ENCODE measurements at regions not wholly inside any gene's neighbourhood (a gene's known extent, or its start where the extent isn't known, plus 50 kb on each side); places are given as distances from the start of the nearest gene placed in this dataset.

DNA sequence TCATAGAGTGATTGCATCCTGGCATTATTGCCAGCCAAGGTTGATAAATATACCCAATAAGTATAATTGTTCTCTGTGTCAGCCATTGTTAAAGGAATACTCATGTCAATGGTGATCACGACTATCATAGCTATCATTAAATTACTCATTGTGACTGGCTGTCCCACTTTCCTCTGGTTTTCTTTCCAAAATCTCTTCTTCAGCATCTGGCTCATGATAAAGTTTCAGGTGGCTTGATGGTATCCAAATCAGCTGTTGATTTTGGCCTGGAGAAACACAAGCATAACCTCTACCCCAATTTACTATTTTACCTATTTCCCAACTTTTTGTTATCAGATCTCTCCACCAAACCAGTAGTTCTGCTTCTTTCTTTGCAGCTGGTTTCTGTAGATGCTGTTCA, 67.1 kb upstream of the SPIN2A start:
- Mint-ChIP-seq H3K9me3 (peaks cover 0 to 4% of the 10 kb centered on the region in 2 donors), H3K27ac (no peak overlapping the region), H3K36me3 (peaks cover 8 to 9% of the 10 kb centered on the region in 2 donors)
- no peak for DNase-seq (ENCODE audit: low spot score in 2 of 2)
- no peak for ATAC-seq

DNA sequence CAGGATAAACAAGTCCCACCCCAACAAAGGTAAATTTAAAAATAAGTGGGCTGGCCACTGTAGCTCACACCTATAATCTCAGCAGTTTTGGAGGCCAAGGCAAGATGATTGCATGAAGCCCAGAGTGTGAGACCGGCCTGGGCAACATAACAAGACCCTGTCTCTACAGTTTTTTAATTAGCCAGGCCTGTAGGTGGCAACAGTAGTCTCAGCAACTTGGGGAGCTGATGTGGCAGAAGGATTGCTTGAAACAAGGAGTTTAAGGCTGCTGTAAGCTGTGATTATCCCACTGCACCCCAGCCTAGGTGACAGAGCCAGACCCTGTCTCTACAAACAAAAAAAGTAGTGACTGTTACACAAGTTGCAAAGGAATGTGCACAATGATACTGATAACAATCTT, 74.6 kb upstream of the FAAH2 start:
- Mint-ChIP-seq H3K9me3 (peaks cover 0 to 4% of the 10 kb centered on the region in 2 donors), H3K27ac (no peak overlapping the region)

DNA sequence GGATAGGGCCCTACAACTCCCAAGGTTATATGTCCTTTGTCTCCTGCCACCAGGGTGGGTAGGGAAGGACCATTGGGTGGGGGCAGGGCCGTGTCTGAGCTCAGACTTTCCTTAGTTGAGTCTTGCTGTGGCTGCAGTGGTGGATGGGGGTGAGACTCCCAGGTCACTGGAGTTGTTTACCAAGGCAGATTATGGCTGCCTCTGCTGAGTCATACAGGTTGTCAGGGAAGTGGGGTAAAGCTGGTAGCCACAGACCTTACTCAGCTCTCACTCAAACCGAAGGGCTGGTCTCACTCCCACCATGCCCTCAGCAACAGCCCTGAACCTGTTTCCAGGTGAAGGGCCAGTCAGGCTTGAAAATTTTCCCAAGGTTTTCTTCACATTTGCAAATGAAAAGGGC, 58.8 kb upstream of the FAAH2 start:
- no peak overlapping the region for H3K27ac Mint-ChIP-seq
- peaks cover 6 to 22% of the 10 kb centered on the region in 2 donors for H3K36me3 Mint-ChIP-seq
- peak in 1 of 2 donors; percentile 15 for DNase-seq (ENCODE audit: low spot score in 2 of 2)
- peak; percentile 48 to 91 for ATAC-seq
- H3K9me3 Mint-ChIP-seq = peaks cover 8 to 10% of the 10 kb centered on the region in 2 donors

More for the DNA sequence above, 74.6 kb upstream of the FAAH2 start:
- ATAC-seq (no peak), DNase-seq (ENCODE audit: low spot score in 2 of 2) (no peak)
- H3K36me3 Mint-ChIP-seq = peaks cover 0 to 2% of the 10 kb centered on the region in 2 donors

DNA sequence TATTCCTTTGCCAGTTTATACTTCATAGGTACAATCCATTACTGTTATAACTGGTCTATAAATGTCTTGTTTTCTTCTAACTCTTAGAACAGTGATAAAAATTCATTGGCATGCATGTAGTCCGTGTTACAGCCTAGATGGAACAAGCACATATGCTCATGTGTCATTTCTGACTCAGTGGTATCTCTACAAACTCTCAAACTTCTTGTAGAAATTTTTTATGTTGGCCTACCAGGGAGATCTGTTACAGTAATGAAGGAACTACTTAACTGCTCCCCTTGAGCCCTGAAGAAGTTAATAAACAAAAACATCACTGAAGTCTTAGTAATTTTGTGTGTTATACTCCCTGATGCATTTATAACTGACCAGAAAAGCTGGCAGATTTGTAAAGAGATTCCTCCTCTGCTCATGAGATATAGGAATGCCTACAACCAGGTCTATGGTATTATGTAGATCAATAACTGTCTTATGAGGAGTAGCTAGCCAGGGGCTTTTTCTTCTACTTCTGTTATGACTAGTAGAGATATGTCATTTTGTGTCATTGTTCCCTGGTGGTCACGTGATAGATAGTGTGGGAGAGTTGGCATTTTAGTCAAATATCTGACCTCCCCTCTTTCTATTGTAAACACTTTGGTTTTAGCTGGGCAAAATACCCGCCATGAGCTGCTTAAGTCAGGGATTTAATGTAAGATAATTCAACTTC, 53.7 kb upstream of the FAAH2 start:
- H3K27ac Mint-ChIP-seq = no peak overlapping the region
- ATAC-seq = peak; percentile 63 to 85

More for the DNA sequence above, 53.7 kb upstream of the FAAH2 start:
- peaks cover 0 to 10% of the 10 kb centered on the region in 2 donors for H3K36me3 Mint-ChIP-seq
- no peaks in the 10 kb centered on the region for H3K9me3 Mint-ChIP-seq
- no peak for DNase-seq (ENCODE audit: low spot score in 2 of 2)
